GM12878 (cell line): ENCODE measurements at regions not wholly inside any gene's neighbourhood (a gene's known extent, or its start where the extent isn't known, plus 50 kb on each side); places are given as distances from the start of the nearest gene placed in this dataset.

ENCODE experiments used
- EZH2 ChIP-seq: IDR thresholded peaks from 2 replicates; pipeline ENCODE4 v1.6.1; 2012; ENCODE audit warnings: low read depth, mild to moderate bottlenecking, control low read depth, inconsistent platforms, low read length, borderline replicate concordance; ENCODE audit not compliant: control insufficient read depth
- JUND ChIP-seq: IDR thresholded peaks from 2 replicates; pipeline ENCODE4 v1.6.1; 2012; ENCODE audit warnings: low read depth, mild to moderate bottlenecking, low read length, improper control_type of control experiment, moderate library complexity
- KAT2A ChIP-seq: conservative IDR thresholded peaks from 2 replicates; pipeline ENCODE4 v1.6.1; 2011; ENCODE audit warnings: low read depth, low read length; ENCODE audit not compliant: control insufficient read depth
- NFYA ChIP-seq: IDR thresholded peaks from 2 replicates; pipeline ENCODE4 v1.6.1; 2011; ENCODE audit warnings: low read depth, mild to moderate bottlenecking, low read length, improper control_type of control experiment, borderline replicate concordance
- POLR2A ChIP-seq: IDR thresholded peaks from 2 replicates; pipeline ENCODE4 v1.6.1; 2011; ENCODE audit warnings: low read depth, mild to moderate bottlenecking, low read length
- YY1 ChIP-seq: IDR thresholded peaks from 2 replicates; pipeline ENCODE4 v1.6.1; 2011; ENCODE audit warnings: low read depth, mild to moderate bottlenecking, low read length
- TF ChIP-seq, protein P1 (sequence below), 3 experiments: IDR thresholded peaks in 2 of 3; conservative IDR thresholded peaks in 1 of 3; 2 replicates each; pipeline ENCODE4 v1.5.1; 2011; ENCODE audit warnings: low read depth in 3 of 3, low read length in 3 of 3, mild to moderate bottlenecking in 3 of 3, control low read depth in 2 of 3, moderate library complexity in 2 of 3, inconsistent platforms in 1 of 3, mixed read lengths in 1 of 3; ENCODE audit not compliant: control insufficient read depth in 2 of 3, insufficient read depth in 1 of 3; ENCODE audit errors: extremely low read depth in 1 of 3
- TF ChIP-seq, protein P2 (sequence below): fragments of 450-650 bp; conservative IDR thresholded peaks from 2 replicates; pipeline ENCODE4 v1.6.1; 2017; ENCODE audit warnings: mild to moderate bottlenecking, moderate library complexity
- TF ChIP-seq, protein P3 (sequence below): fragments of 150-350 bp; IDR thresholded peaks from 2 replicates; pipeline ENCODE4 v1.6.1; 2014; ENCODE audit warnings: mild to moderate bottlenecking, low read depth, low read length

DNA sequence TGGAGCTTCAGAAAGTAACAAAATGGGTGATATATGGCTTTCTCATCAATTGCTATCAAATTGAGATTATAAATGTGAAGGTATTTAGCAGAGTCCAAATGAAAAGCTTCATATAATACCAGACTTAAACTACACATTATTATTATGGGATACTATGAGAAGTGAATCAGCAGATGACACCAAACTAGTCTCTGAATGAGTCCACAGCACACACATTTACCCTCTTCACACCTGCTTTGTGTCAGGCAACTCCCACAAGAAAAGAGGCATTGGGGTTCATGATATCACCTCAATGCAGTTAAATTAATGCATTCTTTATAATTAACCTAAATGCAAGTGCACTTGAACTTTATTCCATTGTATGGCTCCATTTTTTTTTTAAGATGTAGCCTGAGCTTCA, 330.5 kb downstream of the BCL11B start:
- TF ChIP-seq, protein P1, sequence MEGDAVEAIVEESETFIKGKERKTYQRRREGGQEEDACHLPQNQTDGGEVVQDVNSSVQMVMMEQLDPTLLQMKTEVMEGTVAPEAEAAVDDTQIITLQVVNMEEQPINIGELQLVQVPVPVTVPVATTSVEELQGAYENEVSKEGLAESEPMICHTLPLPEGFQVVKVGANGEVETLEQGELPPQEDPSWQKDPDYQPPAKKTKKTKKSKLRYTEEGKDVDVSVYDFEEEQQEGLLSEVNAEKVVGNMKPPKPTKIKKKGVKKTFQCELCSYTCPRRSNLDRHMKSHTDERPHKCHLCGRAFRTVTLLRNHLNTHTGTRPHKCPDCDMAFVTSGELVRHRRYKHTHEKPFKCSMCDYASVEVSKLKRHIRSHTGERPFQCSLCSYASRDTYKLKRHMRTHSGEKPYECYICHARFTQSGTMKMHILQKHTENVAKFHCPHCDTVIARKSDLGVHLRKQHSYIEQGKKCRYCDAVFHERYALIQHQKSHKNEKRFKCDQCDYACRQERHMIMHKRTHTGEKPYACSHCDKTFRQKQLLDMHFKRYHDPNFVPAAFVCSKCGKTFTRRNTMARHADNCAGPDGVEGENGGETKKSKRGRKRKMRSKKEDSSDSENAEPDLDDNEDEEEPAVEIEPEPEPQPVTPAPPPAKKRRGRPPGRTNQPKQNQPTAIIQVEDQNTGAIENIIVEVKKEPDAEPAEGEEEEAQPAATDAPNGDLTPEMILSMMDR (IDR thresholded peaks at IDR 0.05 in 2 of 3, conservative IDR thresholded peaks at IDR 0.05 in 1 of 3; ENCODE audit: control insufficient read depth in 2 of 3, extremely low read depth in 1 of 3, insufficient read depth in 1 of 3, low read depth in 3 of 3, low read length in 3 of 3), result no peak
- TF ChIP-seq KAT2A (no peak), POLR2A (no peak), EZH2 (no peak), JUND (no peak), NFYA (no peak), YY1 (no peak)
- TF ChIP-seq, protein P2, sequence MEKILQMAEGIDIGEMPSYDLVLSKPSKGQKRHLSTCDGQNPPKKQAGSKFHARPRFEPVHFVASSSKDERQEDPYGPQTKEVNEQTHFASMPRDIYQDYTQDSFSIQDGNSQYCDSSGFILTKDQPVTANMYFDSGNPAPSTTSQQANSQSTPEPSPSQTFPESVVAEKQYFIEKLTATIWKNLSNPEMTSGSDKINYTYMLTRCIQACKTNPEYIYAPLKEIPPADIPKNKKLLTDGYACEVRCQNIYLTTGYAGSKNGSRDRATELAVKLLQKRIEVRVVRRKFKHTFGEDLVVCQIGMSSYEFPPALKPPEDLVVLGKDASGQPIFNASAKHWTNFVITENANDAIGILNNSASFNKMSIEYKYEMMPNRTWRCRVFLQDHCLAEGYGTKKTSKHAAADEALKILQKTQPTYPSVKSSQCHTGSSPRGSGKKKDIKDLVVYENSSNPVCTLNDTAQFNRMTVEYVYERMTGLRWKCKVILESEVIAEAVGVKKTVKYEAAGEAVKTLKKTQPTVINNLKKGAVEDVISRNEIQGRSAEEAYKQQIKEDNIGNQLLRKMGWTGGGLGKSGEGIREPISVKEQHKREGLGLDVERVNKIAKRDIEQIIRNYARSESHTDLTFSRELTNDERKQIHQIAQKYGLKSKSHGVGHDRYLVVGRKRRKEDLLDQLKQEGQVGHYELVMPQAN, result no peak
- TF ChIP-seq, protein P3, sequence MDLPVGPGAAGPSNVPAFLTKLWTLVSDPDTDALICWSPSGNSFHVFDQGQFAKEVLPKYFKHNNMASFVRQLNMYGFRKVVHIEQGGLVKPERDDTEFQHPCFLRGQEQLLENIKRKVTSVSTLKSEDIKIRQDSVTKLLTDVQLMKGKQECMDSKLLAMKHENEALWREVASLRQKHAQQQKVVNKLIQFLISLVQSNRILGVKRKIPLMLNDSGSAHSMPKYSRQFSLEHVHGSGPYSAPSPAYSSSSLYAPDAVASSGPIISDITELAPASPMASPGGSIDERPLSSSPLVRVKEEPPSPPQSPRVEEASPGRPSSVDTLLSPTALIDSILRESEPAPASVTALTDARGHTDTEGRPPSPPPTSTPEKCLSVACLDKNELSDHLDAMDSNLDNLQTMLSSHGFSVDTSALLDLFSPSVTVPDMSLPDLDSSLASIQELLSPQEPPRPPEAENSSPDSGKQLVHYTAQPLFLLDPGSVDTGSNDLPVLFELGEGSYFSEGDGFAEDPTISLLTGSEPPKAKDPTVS, result no peak
